DND-41 (cell line): ENCODE measurements at regions not wholly inside any gene's neighbourhood (a gene's known extent, or its start where the extent isn't known, plus 50 kb on each side); places are given as distances from the start of the nearest gene placed in this dataset.
"Not testable (repeated sequence)": the region's sequence is repeated elsewhere in the genome, so short reads cannot be mapped to it uniquely, and the experiment has no call there.

ENCODE experiments used
- EZH2 ChIP-seq: IDR thresholded peaks from 3 replicates; pipeline ENCODE4 v1.6.1; 2012; ENCODE audit warnings: borderline replicate concordance, low read depth, mild to moderate bottlenecking, moderate library complexity, low read length, inconsistent platforms; ENCODE audit not compliant: severe bottlenecking
- TF ChIP-seq, protein P1 (sequence below): IDR thresholded peaks from 2 replicates; pipeline ENCODE4 v1.5.1; 2012; ENCODE audit warnings: borderline replicate concordance, low read length, moderate library complexity, mild to moderate bottlenecking; ENCODE audit not compliant: poor library complexity, severe bottlenecking; ENCODE audit errors: extremely low read depth

DNA sequence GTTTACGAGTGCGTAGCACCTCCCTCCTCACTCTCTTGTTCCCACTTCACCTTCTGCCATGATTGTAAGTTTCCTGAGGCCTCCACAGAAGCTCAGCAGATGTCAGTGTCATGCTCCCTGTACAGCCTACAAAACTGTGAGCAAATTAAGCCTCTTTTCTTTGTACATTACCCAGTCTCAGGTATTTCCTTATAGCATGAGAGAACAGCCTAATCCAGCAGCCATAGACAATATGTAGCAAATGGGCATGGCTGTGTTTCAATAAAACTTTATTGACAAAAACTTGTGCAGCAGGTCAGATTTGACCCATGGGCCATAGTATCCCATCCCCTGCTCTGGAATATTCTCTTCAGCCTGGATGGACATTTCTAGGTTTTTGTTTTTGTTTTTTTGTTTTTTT lies 156.2 kb upstream of the FRG2C start:
- TF ChIP-seq, protein P1, sequence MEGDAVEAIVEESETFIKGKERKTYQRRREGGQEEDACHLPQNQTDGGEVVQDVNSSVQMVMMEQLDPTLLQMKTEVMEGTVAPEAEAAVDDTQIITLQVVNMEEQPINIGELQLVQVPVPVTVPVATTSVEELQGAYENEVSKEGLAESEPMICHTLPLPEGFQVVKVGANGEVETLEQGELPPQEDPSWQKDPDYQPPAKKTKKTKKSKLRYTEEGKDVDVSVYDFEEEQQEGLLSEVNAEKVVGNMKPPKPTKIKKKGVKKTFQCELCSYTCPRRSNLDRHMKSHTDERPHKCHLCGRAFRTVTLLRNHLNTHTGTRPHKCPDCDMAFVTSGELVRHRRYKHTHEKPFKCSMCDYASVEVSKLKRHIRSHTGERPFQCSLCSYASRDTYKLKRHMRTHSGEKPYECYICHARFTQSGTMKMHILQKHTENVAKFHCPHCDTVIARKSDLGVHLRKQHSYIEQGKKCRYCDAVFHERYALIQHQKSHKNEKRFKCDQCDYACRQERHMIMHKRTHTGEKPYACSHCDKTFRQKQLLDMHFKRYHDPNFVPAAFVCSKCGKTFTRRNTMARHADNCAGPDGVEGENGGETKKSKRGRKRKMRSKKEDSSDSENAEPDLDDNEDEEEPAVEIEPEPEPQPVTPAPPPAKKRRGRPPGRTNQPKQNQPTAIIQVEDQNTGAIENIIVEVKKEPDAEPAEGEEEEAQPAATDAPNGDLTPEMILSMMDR = not testable (repeated sequence)
- TF ChIP-seq EZH2 = not testable (repeated sequence)
